Right lung (tissue), 2 donors: ENCODE measurements at regions not wholly inside any gene's neighbourhood (a gene's known extent, or its start where the extent isn't known, plus 50 kb on each side); places are given as distances from the start of the nearest gene placed in this dataset.
A peak's percentile ranks its signal among the peaks of the same experiment; 100 is the strongest.

ENCODE experiments used
- DNase-seq, 2 donors: peaks; one replicate each; pipeline ENCODE4 v3.0.0-alpha.2; 2013

GRCh38 chr1:243944429-243945160 is 94.6 kb upstream of the AKT3 start:
- DNase-seq: peak in 1 of 2 donors; percentile 6

- no peak for DNase-seq
Observed at GRCh38 chr1:243943671-243944428, 93.8 kb upstream of the AKT3 start.

- DNase-seq: no peak
Observed at GRCh38 chr1:243942196-243943150, 92.4 kb upstream of the AKT3 start.

- no peak for DNase-seq
Observed at GRCh38 chr1:243940451-243940850, 90.4 kb upstream of the AKT3 start.

GRCh38 chr1:243939167-243939848 is 89.3 kb upstream of the AKT3 start:
- no peak for DNase-seq

GRCh38 chr1:243938208-243938607 is 88.2 kb upstream of the AKT3 start:
- DNase-seq: no peak

GRCh38 chr1:243933495-243933894 is 83.5 kb upstream of the AKT3 start:
- no peak for DNase-seq

- no peak for DNase-seq
Observed at GRCh38 chr1:243931957-243932356, 81.9 kb upstream of the AKT3 start.

GRCh38 chr1:243930822-243931671 is 81.0 kb upstream of the AKT3 start:
- no peak for DNase-seq

- no peak for DNase-seq
Observed at GRCh38 chr1:243927381-243927780, 77.3 kb upstream of the AKT3 start.

GRCh38 chr1:243926803-243927245 is 76.8 kb upstream of the AKT3 start:
- DNase-seq: no peak

GRCh38 chr1:243926299-243926698 is 76.3 kb upstream of the AKT3 start:
- DNase-seq: no peak

GRCh38 chr1:243924588-243925349 is 74.7 kb upstream of the AKT3 start:
- DNase-seq: no peak

- no peak for DNase-seq
Observed at GRCh38 chr1:243924188-243924587, 74.1 kb upstream of the AKT3 start.

- DNase-seq: no peak
Observed at GRCh38 chr1:243923292-243924171, 73.5 kb upstream of the AKT3 start.

- no peak for DNase-seq
Observed at GRCh38 chr1:243921111-243921510, 71.1 kb upstream of the AKT3 start.

- no peak for DNase-seq
Observed at GRCh38 chr1:243917863-243918565, 68.0 kb upstream of the AKT3 start.
